HL-60 (cell line): ENCODE measurements at regions not wholly inside any gene's neighbourhood (a gene's known extent, or its start where the extent isn't known, plus 50 kb on each side); places are given as distances from the start of the nearest gene placed in this dataset.

Experiments used
- CTCF ChIP-seq: IDR thresholded peaks from one replicate; pipeline ENCODE4 v1.5.1; 2011; ENCODE audit warnings: low read length, control low read depth, inconsistent platforms; ENCODE audit not compliant: insufficient read depth
- GABPA ChIP-seq: IDR thresholded peaks from 2 replicates; pipeline ENCODE4 v1.6.1; 2012; ENCODE audit warnings: low read depth
- POLR2AphosphoS5 ChIP-seq: IDR thresholded peaks from 2 replicates; pipeline ENCODE4 v1.6.1; 2012; ENCODE audit warnings: low read depth
- REST ChIP-seq: IDR thresholded peaks from 2 replicates; pipeline ENCODE4 v1.6.1; 2012; ENCODE audit warnings: low read depth; ENCODE audit not compliant: insufficient replicate concordance

- TF ChIP-seq CTCF (no peak), REST (no peak), POLR2AphosphoS5 (no peak), GABPA (no peak)
Measured at GRCh38 chr4:15149839-15150592, 147.7 kb downstream of the CPEB2 start.
